AG09319 (cell line): ENCODE measurements at regions not wholly inside any gene's neighbourhood (a gene's known extent, or its start where the extent isn't known, plus 50 kb on each side); places are given as distances from the start of the nearest gene placed in this dataset.
"Not testable (repeated sequence)": the region's sequence is repeated elsewhere in the genome, so short reads cannot be mapped to it uniquely, and the experiment has no call there.

Source experiments
- DNase-seq: peaks from one replicate; pipeline ENCODE4 v3.0.0-alpha.2; 2010; ENCODE audit warnings: low read depth; ENCODE audit errors: extremely low read depth
- TF ChIP-seq, protein P1 (sequence below): IDR thresholded peaks from 2 replicates; pipeline ENCODE4 v1.5.1; 2011; ENCODE audit warnings: low read depth, mild to moderate bottlenecking, inconsistent platforms, low read length, moderate library complexity

GRCh38 chr13:103607995-103608394, 541.8 kb upstream of the SLC10A2 start:
- no peak for DNase-seq
- TF ChIP-seq, protein P1, sequence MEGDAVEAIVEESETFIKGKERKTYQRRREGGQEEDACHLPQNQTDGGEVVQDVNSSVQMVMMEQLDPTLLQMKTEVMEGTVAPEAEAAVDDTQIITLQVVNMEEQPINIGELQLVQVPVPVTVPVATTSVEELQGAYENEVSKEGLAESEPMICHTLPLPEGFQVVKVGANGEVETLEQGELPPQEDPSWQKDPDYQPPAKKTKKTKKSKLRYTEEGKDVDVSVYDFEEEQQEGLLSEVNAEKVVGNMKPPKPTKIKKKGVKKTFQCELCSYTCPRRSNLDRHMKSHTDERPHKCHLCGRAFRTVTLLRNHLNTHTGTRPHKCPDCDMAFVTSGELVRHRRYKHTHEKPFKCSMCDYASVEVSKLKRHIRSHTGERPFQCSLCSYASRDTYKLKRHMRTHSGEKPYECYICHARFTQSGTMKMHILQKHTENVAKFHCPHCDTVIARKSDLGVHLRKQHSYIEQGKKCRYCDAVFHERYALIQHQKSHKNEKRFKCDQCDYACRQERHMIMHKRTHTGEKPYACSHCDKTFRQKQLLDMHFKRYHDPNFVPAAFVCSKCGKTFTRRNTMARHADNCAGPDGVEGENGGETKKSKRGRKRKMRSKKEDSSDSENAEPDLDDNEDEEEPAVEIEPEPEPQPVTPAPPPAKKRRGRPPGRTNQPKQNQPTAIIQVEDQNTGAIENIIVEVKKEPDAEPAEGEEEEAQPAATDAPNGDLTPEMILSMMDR = no peak

DNA sequence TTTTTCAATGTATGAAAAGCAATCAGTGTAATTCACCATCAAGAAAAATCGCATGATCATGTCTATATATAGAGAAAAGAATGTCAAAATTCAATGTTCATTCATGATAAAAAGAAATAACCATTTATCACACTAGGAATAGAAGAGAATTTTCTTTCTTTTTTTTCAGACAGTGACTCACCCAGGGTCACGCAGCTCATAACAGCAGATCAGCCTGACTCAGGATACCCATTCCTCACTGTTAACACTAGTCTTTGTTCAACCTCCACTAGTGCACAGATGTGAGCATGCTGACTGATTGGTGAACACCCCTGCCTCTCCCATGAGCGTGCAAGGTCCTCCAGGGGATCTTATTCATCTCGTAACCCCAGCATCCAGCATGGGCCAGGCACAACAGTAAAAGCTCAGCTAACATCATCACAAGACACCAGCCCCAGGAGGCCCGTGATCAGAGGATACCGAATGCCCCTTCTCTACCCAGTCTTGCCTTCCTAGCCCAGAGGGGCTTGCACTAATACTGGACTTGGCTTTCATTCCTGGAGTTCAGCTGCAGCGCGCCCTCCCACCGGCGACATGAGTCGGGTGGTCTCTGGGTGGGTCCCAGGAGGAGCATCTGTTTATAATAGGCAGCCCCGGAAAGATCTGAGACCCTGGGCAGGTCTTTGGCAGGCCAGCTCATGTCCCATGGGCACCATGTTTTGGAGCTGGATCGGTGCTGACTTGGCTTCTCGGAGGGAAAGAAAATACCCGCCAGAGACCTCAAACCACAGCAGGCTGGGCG, 539.5 kb upstream of the SLC10A2 start:
- no peak for DNase-seq
- TF ChIP-seq, protein P1 = no peak

DNA sequence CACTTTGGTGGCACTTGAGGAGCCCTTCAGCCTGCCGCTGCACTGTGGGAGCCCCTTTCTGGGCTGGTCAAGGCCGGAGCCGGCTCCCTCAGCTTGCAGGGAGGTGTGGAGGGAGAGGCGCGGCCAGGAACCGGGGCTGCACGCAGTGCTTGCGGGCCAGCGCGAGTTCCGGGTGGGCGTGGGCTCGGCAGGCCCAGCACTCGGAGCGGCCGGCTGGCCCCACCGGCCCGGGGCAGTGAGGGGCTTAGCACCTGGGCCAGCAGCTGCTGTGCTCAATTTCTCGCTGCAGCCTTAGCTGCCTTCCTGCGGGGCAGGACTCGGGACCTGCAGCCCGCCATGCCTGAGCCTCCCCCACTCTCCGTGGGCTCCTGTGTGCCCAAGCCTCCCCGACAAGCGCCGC, 533.7 kb upstream of the SLC10A2 start:
- not testable (repeated sequence) for DNase-seq

DNA sequence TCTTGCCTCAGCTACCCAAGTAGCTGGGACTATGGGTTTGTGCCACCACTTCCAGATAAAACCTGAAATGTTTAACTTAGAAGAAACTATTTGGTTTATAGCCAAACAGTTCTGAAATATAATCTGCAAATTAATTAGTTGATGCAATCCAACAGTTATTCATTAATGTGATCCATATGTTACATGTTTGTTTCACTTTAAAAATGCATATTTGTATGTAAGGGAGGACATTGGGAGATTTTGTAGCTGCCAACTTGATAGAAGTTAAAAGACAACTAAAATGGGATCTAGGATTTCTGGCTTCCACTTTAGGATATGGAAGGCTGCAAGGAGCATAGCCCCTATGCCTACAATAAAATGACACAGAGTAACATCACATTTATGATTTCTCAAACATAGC, 532.5 kb upstream of the SLC10A2 start:
- DNase-seq = no peak
- TF ChIP-seq, protein P1 = no peak

DNA sequence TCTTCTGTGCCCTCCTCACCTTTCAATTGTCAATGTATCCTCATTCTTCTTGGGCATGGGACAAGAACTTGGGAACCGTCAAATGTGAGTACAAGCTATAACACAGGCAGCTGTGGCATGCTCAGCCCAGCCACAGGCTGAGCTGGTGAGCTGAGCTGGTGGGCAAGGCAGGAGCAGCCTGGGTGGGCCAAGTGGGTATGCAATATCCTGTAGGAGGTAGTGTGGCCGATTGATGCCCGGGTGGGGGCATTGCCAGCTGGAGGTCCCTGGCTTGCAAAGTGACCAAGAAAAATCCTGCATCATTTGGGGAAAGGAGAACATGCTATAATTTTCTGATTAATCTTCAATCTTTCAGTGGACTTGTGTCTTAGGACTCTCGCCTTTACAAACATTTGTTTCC, 507.2 kb upstream of the SLC10A2 start:
- TF ChIP-seq, protein P1 = no peak
- DNase-seq = no peak

- no peak for DNase-seq
- TF ChIP-seq, protein P1 = no peak
These were observed 502.1 kb upstream of the SLC10A2 start for GRCh38 chr13:103568314-103568713.

- no peak for DNase-seq
- TF ChIP-seq, protein P1 = no peak
These were observed 491.7 kb upstream of the SLC10A2 start for GRCh38 chr13:103557878-103558277.

- TF ChIP-seq, protein P1 = no peak
These were observed 490.5 kb upstream of the SLC10A2 start for GRCh38 chr13:103556681-103557080.

More at GRCh38 chr13:103556681-103557080, 490.5 kb upstream of the SLC10A2 start:
- DNase-seq = no peak
